HCT116 (cell line): ENCODE measurements at regions not wholly inside any gene's neighbourhood (a gene's known extent, or its start where the extent isn't known, plus 50 kb on each side); places are given as distances from the start of the nearest gene placed in this dataset.

ENCODE experiments used
- ATAC-seq: fragments of 200-7000 bp; cut with Tn5 transposase; 2 replicates; pipeline ENCODE4 v1.9.1; 2020; ENCODE audit warnings: mild to moderate bottlenecking, moderate library complexity
- BruUV-seq: library from RNA; stranded (reverse); fragments of 400-500 nt; replicated peaks from 2 replicates; lab custom pipeline; 2021; lab: Mats Ljungman, UMichigan
- CTCF ChIA-PET: fragments of 300-600 bp; sonication (Branson Sonifier 250); formaldehyde crosslinking; loops from one replicate; lab custom pipeline; 2021; ENCODE audit warnings: antibody characterized with exemption; lab: Charles Lee
- POLR2A ChIA-PET: fragments of 300-600, 350-600 bp; sonication (Branson Sonifier 250); formaldehyde crosslinking; loops from one replicate; lab custom pipeline; 2021; ENCODE audit warnings: antibody characterized with exemption; lab: Charles Lee
- RAD21 ChIA-PET, 2 experiments: fragments of 300-600 bp; sonication (Branson Sonifier 250); formaldehyde crosslinking; loops; one replicate each; lab custom pipeline; 2023; ENCODE audit warnings: low total read pairs in 2 of 2; ENCODE audit not compliant: uncharacterized antibody in 2 of 2, unreplicated experiment in 2 of 2, low non-redundant PET in 1 of 2; lab: Charles Lee
- DNase-seq: peaks from one replicate; pipeline ENCODE4 v3.0.0-alpha.2; 2010; ENCODE audit warnings: low read depth, low spot score
- H2AFZ ChIP-seq: fragments of 200-600 bp; shearing (Covaris generic), sonication (generic); 2 replicates; pipeline ENCODE4 v1.6.1; 2017; ENCODE audit warnings: low read depth, mixed run types, mixed read lengths, antibody characterized with exemption, low read length; ENCODE audit not compliant: poor library complexity, severe bottlenecking
- H3K27ac ChIP-seq: 2 replicates; pipeline ENCODE4 v1.5.1; 2012; ENCODE audit warnings: low read depth, low read length
- H3K27me3 ChIP-seq: fragments of 200-600 bp; sonication (generic); 2 replicates; pipeline ENCODE4 v1.6.1; 2016; ENCODE audit warnings: mixed run types, low read length, mixed read lengths; ENCODE audit not compliant: insufficient read depth
- H3K36me3 ChIP-seq, 2 experiments: fragments of 200-500 bp in 1 of 2; fragments of 200-600 bp in 1 of 2; sonication (Bioruptor generic) in 1 of 2; sonication (generic) in 1 of 2; 2 replicates each; pipeline versions ENCODE4 v1.5.1 to v1.6.1; 2014 to 2016; ENCODE audit warnings: low read length in 2 of 2, inconsistent platforms in 1 of 2, mixed read lengths in 1 of 2, mixed run types in 1 of 2; ENCODE audit not compliant: insufficient read depth in 2 of 2, control insufficient read depth in 1 of 2
- H3K4me1 ChIP-seq, 2 experiments: fragments of 200-600 bp in 1 of 2; sonication (generic) in 1 of 2; 2 replicates each; pipeline versions ENCODE4 v1.5.1 to v1.6.1; 2012 to 2017; ENCODE audit warnings: low read length in 2 of 2, inconsistent platforms in 1 of 2, mild to moderate bottlenecking in 1 of 2, mixed read lengths in 1 of 2, mixed run types in 1 of 2, moderate library complexity in 1 of 2; ENCODE audit not compliant: insufficient read depth in 2 of 2, control insufficient read depth in 1 of 2
- H3K4me2 ChIP-seq: fragments of 200-600 bp; sonication (generic); 2 replicates; pipeline ENCODE4 v1.6.1; 2017; ENCODE audit warnings: mixed run types, low read length, mixed read lengths
- H3K4me3 ChIP-seq, 2 experiments: fragments of 200-600 bp in 1 of 2; sonication (generic) in 1 of 2; replicated peaks in 1 of 2; 2 replicates each; pipeline ENCODE4 v1.5.1; 2011 to 2016; ENCODE audit warnings: low read length in 2 of 2, control low read depth in 1 of 2, low read depth in 1 of 2, mild to moderate bottlenecking in 1 of 2, mixed read lengths in 1 of 2, mixed run types in 1 of 2
- H3K79me2 ChIP-seq: fragments of 200-600 bp; sonication (generic); 2 replicates; pipeline ENCODE4 v1.6.1; 2017; ENCODE audit warnings: mild to moderate bottlenecking, mixed run types, low read length, moderate library complexity, mixed read lengths; ENCODE audit not compliant: insufficient read depth
- H3K9ac ChIP-seq: fragments of 200-600 bp; sonication (generic); 2 replicates; pipeline ENCODE4 v1.6.1; 2016; ENCODE audit warnings: low read length, mixed read lengths
- H3K9me2 ChIP-seq: fragments of 200-600 bp; sonication (generic), shearing (Covaris generic); 2 replicates; pipeline ENCODE4 v1.6.1; 2017; ENCODE audit warnings: mixed run types, mild to moderate bottlenecking, moderate library complexity; ENCODE audit not compliant: insufficient read depth
- H3K9me3 ChIP-seq, 2 experiments: fragments of 200-500 bp in 1 of 2; fragments of 200-600 bp in 1 of 2; sonication (Bioruptor generic) in 1 of 2; sonication (generic) in 1 of 2; 2 replicates each; pipeline ENCODE4 v1.6.1; 2014 to 2017; ENCODE audit warnings: low read length in 2 of 2, mixed read lengths in 2 of 2, inconsistent platforms in 1 of 2, low read depth in 1 of 2, mild to moderate bottlenecking in 1 of 2, mixed run types in 1 of 2, moderate library complexity in 1 of 2; ENCODE audit not compliant: control insufficient read depth in 1 of 2, insufficient read depth in 1 of 2
- H4K20me1 ChIP-seq: fragments of 200-600 bp; sonication (generic), shearing (Covaris generic); 2 replicates; pipeline ENCODE4 v1.6.1; 2017; ENCODE audit warnings: mixed run types, mild to moderate bottlenecking, moderate library complexity; ENCODE audit not compliant: insufficient read depth
- CBX3 ChIP-seq: IDR thresholded peaks from 2 replicates; pipeline ENCODE4 v1.6.1; 2012; ENCODE audit warnings: low read depth
- CEBPB ChIP-seq: IDR thresholded peaks from 2 replicates; pipeline ENCODE4 v1.6.1; 2012; ENCODE audit warnings: low read depth
- EGR1 ChIP-seq: IDR thresholded peaks from 2 replicates; pipeline ENCODE4 v1.6.1; 2012; ENCODE audit warnings: low read depth
- ELF1 ChIP-seq: IDR thresholded peaks from 2 replicates; pipeline ENCODE4 v1.6.1; 2012; ENCODE audit warnings: low read depth, borderline replicate concordance
- EZH2phosphoT487 ChIP-seq: fragments of 200-600 bp; IDR thresholded peaks from 2 replicates; pipeline ENCODE4 v1.6.1; 2018; ENCODE audit warnings: antibody characterized with exemption, borderline replicate concordance
- FOSL1 ChIP-seq: IDR thresholded peaks from 2 replicates; pipeline ENCODE4 v1.6.1; 2012; ENCODE audit warnings: low read depth
- JUND ChIP-seq: IDR thresholded peaks from 2 replicates; pipeline ENCODE4 v1.6.1; 2012
- POLR2AphosphoS5 ChIP-seq: IDR thresholded peaks from 2 replicates; pipeline ENCODE4 v1.6.1; 2011; ENCODE audit warnings: mild to moderate bottlenecking, low read depth, low read length, moderate library complexity
- SP1 ChIP-seq: IDR thresholded peaks from 2 replicates; pipeline ENCODE4 v1.6.1; 2012; ENCODE audit warnings: low read depth
- SRF ChIP-seq: IDR thresholded peaks from 2 replicates; pipeline ENCODE4 v1.6.1; 2012; ENCODE audit warnings: low read depth
- TCF7L2 ChIP-seq: IDR thresholded peaks from 2 replicates; pipeline ENCODE4 v1.7.0; 2011; ENCODE audit warnings: borderline replicate concordance, inconsistent platforms; ENCODE audit not compliant: insufficient read depth, insufficient read length; ENCODE audit errors: extremely low read depth
- YY1 ChIP-seq: IDR thresholded peaks from 2 replicates; pipeline ENCODE4 v1.6.1; 2011; ENCODE audit warnings: low read length, low read depth, moderate library complexity, mild to moderate bottlenecking; ENCODE audit not compliant: insufficient replicate concordance; ENCODE audit errors: extremely low read depth
- ZNF274 ChIP-seq: fragments of 200-500 bp; sonication (Bioruptor generic); IDR thresholded peaks from 2 replicates; pipeline ENCODE4 v1.6.1; 2014; ENCODE audit warnings: mild to moderate bottlenecking, low read depth, low read length, inconsistent platforms
- intact Hi-C: fragments of 100-400 bp; cut with micrococcal nuclease; formaldehyde crosslinking; loops from 2 replicates; pipeline ENCODE4 v1.10.0; 2022
- TF ChIP-seq, protein P1 (sequence below): IDR thresholded peaks from 2 replicates; pipeline ENCODE4 v1.6.1; 2012; ENCODE audit warnings: low read depth
- TF ChIP-seq, protein P2 (sequence below), 3 experiments: fragments of 200-600 bp in 1 of 3; sonication (generic) in 1 of 3; IDR thresholded peaks in 2 of 3; conservative IDR thresholded peaks in 1 of 3; 2 replicates each; pipeline ENCODE4 v1.5.1; 2012 to 2017; ENCODE audit warnings: low read depth in 2 of 3, low read length in 2 of 3, antibody characterized with exemption in 1 of 3, borderline replicate concordance in 1 of 3, control low read depth in 1 of 3, mild to moderate bottlenecking in 1 of 3, mixed read lengths in 1 of 3, mixed run types in 1 of 3, moderate library complexity in 1 of 3; ENCODE audit not compliant: insufficient read depth in 1 of 3
- TF ChIP-seq, protein P3 (sequence below): IDR thresholded peaks from 2 replicates; pipeline ENCODE4 v1.6.1; 2012

DNA sequence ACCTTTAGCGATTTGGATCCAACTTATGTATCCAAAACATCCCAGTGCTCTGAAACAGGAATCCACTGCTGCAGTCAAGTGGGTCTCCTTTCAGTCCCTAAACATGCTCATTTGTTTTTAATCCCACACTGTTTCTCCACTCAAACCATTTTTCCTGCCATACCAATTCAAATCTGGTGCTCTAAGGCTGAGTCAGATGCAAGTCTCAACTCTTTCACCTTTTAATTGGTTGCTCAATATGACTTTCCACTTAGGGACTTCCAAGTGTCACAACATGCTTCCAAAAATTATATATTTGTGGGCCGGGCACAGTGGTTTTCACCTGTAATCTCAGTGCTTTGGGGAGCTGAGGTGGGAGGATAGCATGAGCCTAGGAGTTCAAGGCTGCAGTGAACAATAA lies 113.4 kb upstream of the TANK start:
- Histone ChIP-seq H3K9ac (no peak overlapping the region), H4K20me1 (no peaks in the 10 kb centered on the region), H3K36me3 (no peaks in the 10 kb centered on the region), H3K9me3 (no peaks in the 10 kb centered on the region), H2AFZ (no peak overlapping the region), H3K4me3 (no peak overlapping the region), H3K9me2 (no peaks in the 10 kb centered on the region), H3K27ac (no peak overlapping the region), H3K27me3 (no peaks in the 10 kb centered on the region), H3K79me2 (no peaks in the 10 kb centered on the region), H3K4me2 (no peak overlapping the region), H3K4me1 (no peaks in the 10 kb centered on the region)
- CTCF ChIA-PET: no interaction called here
- intact Hi-C loops: no loop called here
- TF ChIP-seq FOSL1 (no peak), SRF (no peak), JUND (no peak)
- TF ChIP-seq, protein P1, sequence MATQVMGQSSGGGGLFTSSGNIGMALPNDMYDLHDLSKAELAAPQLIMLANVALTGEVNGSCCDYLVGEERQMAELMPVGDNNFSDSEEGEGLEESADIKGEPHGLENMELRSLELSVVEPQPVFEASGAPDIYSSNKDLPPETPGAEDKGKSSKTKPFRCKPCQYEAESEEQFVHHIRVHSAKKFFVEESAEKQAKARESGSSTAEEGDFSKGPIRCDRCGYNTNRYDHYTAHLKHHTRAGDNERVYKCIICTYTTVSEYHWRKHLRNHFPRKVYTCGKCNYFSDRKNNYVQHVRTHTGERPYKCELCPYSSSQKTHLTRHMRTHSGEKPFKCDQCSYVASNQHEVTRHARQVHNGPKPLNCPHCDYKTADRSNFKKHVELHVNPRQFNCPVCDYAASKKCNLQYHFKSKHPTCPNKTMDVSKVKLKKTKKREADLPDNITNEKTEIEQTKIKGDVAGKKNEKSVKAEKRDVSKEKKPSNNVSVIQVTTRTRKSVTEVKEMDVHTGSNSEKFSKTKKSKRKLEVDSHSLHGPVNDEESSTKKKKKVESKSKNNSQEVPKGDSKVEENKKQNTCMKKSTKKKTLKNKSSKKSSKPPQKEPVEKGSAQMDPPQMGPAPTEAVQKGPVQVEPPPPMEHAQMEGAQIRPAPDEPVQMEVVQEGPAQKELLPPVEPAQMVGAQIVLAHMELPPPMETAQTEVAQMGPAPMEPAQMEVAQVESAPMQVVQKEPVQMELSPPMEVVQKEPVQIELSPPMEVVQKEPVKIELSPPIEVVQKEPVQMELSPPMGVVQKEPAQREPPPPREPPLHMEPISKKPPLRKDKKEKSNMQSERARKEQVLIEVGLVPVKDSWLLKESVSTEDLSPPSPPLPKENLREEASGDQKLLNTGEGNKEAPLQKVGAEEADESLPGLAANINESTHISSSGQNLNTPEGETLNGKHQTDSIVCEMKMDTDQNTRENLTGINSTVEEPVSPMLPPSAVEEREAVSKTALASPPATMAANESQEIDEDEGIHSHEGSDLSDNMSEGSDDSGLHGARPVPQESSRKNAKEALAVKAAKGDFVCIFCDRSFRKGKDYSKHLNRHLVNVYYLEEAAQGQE: no peak
- ATAC-seq (no peak), DNase-seq (no peak)
- RAD21 ChIA-PET: no interaction called here
- no TSS peak for BruUV-seq
- POLR2A ChIA-PET: no interaction called here

DNA sequence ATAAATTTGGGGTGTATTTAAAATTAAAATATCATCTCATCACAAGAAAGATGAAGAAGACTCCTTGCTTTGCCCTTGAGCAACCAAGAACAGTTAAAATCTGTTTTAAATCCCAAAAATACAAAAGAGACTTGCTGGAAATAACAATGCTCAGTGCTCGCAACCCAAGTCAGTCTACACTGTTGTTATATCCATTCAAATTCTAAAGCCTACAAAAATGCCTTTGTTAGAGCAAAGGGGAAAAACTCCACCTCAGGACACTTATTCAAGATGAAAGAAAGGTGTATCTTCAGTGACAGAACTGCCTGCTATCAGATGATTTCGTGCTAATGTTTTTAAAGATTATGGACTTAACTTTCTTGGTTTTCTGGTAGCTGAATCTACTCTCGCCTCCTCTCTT lies 111.9 kb upstream of the TANK start:
- intact Hi-C loops: no loop called here
- no peak for TF ChIP-seq CEBPB
- no peak for TF ChIP-seq TCF7L2
- no peak for TF ChIP-seq ELF1
- TF ChIP-seq, protein P2, sequence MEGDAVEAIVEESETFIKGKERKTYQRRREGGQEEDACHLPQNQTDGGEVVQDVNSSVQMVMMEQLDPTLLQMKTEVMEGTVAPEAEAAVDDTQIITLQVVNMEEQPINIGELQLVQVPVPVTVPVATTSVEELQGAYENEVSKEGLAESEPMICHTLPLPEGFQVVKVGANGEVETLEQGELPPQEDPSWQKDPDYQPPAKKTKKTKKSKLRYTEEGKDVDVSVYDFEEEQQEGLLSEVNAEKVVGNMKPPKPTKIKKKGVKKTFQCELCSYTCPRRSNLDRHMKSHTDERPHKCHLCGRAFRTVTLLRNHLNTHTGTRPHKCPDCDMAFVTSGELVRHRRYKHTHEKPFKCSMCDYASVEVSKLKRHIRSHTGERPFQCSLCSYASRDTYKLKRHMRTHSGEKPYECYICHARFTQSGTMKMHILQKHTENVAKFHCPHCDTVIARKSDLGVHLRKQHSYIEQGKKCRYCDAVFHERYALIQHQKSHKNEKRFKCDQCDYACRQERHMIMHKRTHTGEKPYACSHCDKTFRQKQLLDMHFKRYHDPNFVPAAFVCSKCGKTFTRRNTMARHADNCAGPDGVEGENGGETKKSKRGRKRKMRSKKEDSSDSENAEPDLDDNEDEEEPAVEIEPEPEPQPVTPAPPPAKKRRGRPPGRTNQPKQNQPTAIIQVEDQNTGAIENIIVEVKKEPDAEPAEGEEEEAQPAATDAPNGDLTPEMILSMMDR (IDR thresholded peaks at IDR 0.05 in 2 of 3, conservative IDR thresholded peaks at IDR 0.05 in 1 of 3; ENCODE audit: borderline replicate concordance in 1 of 3, insufficient read depth in 1 of 3, low read depth in 2 of 3, low read length in 2 of 3): no peak
- TF ChIP-seq SP1: no peak
- TF ChIP-seq, protein P3, sequence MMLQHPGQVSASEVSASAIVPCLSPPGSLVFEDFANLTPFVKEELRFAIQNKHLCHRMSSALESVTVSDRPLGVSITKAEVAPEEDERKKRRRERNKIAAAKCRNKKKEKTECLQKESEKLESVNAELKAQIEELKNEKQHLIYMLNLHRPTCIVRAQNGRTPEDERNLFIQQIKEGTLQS: no peak
- TF ChIP-seq JUND: no peak
- TF ChIP-seq POLR2AphosphoS5: no peak
- no peak for TF ChIP-seq EZH2phosphoT487
- no peak for TF ChIP-seq ZNF274
- no peak for TF ChIP-seq EGR1
- TF ChIP-seq CBX3: no peak
- TF ChIP-seq YY1: no peak

More for the DNA sequence above, 111.9 kb upstream of the TANK start:
- no peak overlapping the region for H3K4me2 ChIP-seq
- H2AFZ ChIP-seq: no peak overlapping the region
- no peaks in the 10 kb centered on the region for H3K4me1 ChIP-seq
- no peak overlapping the region for H3K9ac ChIP-seq
- DNase-seq (no peak), ATAC-seq (no peak)
- no peaks in the 10 kb centered on the region for H3K9me3 ChIP-seq
- H3K4me3 ChIP-seq: no peak overlapping the region
- RAD21 ChIA-PET: no interaction called here
- no peaks in the 10 kb centered on the region for H4K20me1 ChIP-seq
- H3K36me3 ChIP-seq: no peaks in the 10 kb centered on the region
- H3K9me2 ChIP-seq: no peaks in the 10 kb centered on the region
- H3K27ac ChIP-seq: no peak overlapping the region
- POLR2A ChIA-PET: no interaction called here
- no peaks in the 10 kb centered on the region for H3K79me2 ChIP-seq
- CTCF ChIA-PET: no interaction called here
- BruUV-seq: no TSS peak
- H3K27me3 ChIP-seq: no peaks in the 10 kb centered on the region
